ENCODE measurements at regions not wholly inside any gene's neighbourhood (a gene's known extent, or its start where the extent isn't known, plus 50 kb on each side); places are given as distances from the start of the nearest gene placed in this dataset.

DNA sequence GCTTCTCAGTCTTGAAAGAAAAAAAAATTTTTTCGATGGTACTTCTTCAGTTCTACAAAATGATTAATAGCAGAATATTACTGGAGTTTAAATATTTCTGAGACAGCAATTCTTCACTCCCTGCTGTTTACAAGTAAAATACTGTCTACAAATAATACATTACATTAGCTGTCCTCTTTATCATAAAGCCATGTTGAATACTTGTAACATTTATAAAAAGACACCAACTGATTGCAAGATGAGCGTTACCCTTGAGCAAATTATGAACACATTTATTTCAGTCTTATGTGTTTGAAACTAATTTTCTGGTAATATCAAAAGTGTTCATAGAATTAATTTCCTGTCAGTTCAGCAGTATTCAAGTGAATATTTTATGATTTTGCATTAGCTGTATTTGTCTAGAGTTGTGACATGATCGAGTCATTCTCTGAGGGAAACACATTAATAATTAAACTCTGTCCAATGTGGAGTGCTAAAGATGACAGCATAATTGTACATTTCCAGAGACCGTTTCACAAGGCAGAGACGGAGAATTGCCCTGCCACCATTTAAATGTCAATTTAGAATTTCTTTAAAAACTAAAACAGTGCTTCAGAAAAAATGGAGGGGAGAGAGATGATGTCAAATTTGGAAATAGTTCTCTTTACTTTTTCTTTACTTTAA lies 1359.0 kb upstream of the ADGRL4 start:
- TF ChIP-seq, protein P1, sequence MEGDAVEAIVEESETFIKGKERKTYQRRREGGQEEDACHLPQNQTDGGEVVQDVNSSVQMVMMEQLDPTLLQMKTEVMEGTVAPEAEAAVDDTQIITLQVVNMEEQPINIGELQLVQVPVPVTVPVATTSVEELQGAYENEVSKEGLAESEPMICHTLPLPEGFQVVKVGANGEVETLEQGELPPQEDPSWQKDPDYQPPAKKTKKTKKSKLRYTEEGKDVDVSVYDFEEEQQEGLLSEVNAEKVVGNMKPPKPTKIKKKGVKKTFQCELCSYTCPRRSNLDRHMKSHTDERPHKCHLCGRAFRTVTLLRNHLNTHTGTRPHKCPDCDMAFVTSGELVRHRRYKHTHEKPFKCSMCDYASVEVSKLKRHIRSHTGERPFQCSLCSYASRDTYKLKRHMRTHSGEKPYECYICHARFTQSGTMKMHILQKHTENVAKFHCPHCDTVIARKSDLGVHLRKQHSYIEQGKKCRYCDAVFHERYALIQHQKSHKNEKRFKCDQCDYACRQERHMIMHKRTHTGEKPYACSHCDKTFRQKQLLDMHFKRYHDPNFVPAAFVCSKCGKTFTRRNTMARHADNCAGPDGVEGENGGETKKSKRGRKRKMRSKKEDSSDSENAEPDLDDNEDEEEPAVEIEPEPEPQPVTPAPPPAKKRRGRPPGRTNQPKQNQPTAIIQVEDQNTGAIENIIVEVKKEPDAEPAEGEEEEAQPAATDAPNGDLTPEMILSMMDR (IDR thresholded peaks at IDR 0.05) = no peak
- TF ChIP-seq POLR2A (IDR thresholded peaks at IDR 0.05) = no peak
- no peak for TF ChIP-seq POLR2AphosphoS5 (IDR thresholded peaks at IDR 0.05)

Data from breast epithelium (tissue), 3 donors.